Tibial artery (tissue), 4 donors: ENCODE measurements at regions not wholly inside any gene's neighbourhood (a gene's known extent, or its start where the extent isn't known, plus 50 kb on each side); places are given as distances from the start of the nearest gene placed in this dataset.

ENCODE experiments used
- DNase-seq, 2 donors: peaks; one replicate each; pipeline ENCODE4 v3.0.0-alpha.2; 2019
- H3K27ac ChIP-seq, 2 donors: fragments of 200-600 bp; sonication (generic) in 1 of 2; 1 replicate in 1 of 2; 2 replicates in 1 of 2; pipeline ENCODE4 v1.5.1; 2018 to 2019; ENCODE audit warnings: mild to moderate bottlenecking in 1 of 2
- H3K27me3 ChIP-seq, 2 donors: fragments of 200-600 bp; sonication (generic) in 1 of 2; one replicate each; pipeline versions ENCODE4 v1.5.1 to v1.6.0; 2016 to 2019
- H3K36me3 ChIP-seq, 3 donors: fragments of 200-600 bp; sonication (generic) in 2 of 3; one replicate each; pipeline ENCODE4 v1.5.1; 2016 to 2019; ENCODE audit warnings: mild to moderate bottlenecking in 2 of 3
- H3K4me1 ChIP-seq, 4 donors: fragments of 200-600 bp; sonication (generic) in 2 of 4; 1 replicate in 3 of 4; 2 replicates in 1 of 4; pipeline ENCODE4 v1.5.1; 2016 to 2019
- H3K4me3 ChIP-seq, 2 donors: fragments of 200-600 bp; sonication (generic) in 1 of 2; 1 replicate in 1 of 2; 2 replicates in 1 of 2; pipeline ENCODE4 v1.5.1; 2018 to 2019; ENCODE audit warnings: mild to moderate bottlenecking in 2 of 2
- H3K9me3 ChIP-seq, 3 donors: fragments of 200-600 bp; sonication (generic) in 1 of 3; one replicate each; pipeline ENCODE4 v1.5.1; 2016 to 2019
- CTCF ChIP-seq, 2 experiments: fragments of 200-600 bp in 1 of 2; fragments of 450-650 bp in 1 of 2; IDR thresholded peaks; one replicate each; pipeline ENCODE4 v1.5.1; 2017 to 2019; ENCODE audit warnings: antibody characterized with exemption in 2 of 2, mild to moderate bottlenecking in 1 of 2, moderate library complexity in 1 of 2
- intact Hi-C: fragments of 100-400 bp; cut with DNase I; formaldehyde crosslinking; loops from one replicate; pipeline ENCODE4 v1.15.0; 2023; ENCODE audit warnings: low total_unique reads

DNA sequence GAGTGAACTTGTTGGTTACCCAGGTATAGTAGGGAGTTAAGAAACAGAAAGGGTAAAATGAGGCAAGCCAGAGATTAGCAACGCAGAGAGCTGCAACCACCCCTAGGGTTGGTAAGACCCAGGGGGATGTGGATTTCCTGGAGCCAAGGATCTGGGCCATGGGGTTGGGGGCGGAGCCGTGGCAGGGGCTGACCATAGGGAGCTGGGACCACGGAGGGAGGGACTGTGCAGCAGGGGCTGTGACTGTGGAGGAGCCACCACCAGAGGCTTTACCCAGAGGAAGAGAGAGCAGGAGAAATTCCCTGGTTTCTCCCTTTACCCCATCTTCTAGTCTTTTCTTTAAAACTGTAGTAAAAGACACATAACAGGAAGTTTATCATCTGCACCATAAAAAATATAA is 58.6 kb upstream of the BAIAP2L1 start:
- DNase-seq = no peak
- no peak overlapping the region for H3K27ac ChIP-seq
- H3K4me3 ChIP-seq = no peak overlapping the region
- H3K36me3 ChIP-seq = no peaks in the 10 kb centered on the region
- no peak for TF ChIP-seq CTCF (IDR thresholded peaks at IDR 0.05)
- intact Hi-C loops = no loop called here
- peaks cover 0 to 12% of the 10 kb centered on the region in 2 donors for H3K27me3 ChIP-seq
- H3K9me3 ChIP-seq = no peaks in the 10 kb centered on the region
- H3K4me1 ChIP-seq = no peaks in the 10 kb centered on the region

GRCh38 chr7:98458090-98458875 is 57.4 kb upstream of the BAIAP2L1 start:
- no peaks in the 10 kb centered on the region for H3K4me1 ChIP-seq
- no peak for TF ChIP-seq CTCF (IDR thresholded peaks at IDR 0.05)
- no peaks in the 10 kb centered on the region for H3K36me3 ChIP-seq
- H3K27me3 ChIP-seq = peaks cover 0 to 12% of the 10 kb centered on the region in 2 donors
- intact Hi-C loops = no loop called here
- no peak for DNase-seq
- H3K9me3 ChIP-seq = no peaks in the 10 kb centered on the region
- H3K27ac ChIP-seq = no peak overlapping the region
- H3K4me3 ChIP-seq = no peak overlapping the region

DNA sequence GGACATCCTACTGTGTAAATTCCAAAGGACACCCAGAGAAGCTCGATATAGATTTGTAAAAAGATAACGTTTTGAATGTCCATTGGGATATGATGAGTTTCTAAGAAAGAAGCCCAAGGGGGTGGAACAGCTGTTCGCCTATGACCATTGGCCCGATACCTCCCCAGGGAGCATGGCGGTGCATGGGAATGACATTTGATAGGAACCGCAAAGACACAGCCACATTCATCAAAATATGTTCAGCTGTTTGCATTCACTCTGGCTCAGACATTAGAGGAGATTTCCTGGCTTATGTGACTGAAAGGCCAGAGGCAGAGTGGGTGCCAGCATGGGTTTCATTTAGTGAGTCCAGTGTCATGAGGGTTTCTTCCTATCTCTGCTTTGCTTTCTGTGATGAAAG is 56.0 kb upstream of the BAIAP2L1 start:
- intact Hi-C loops = no loop called here
- no peak for TF ChIP-seq CTCF (IDR thresholded peaks at IDR 0.05)
- Histone ChIP-seq H3K36me3 (no peaks in the 10 kb centered on the region), H3K27ac (no peak overlapping the region), H3K9me3 (no peaks in the 10 kb centered on the region), H3K4me1 (no peaks in the 10 kb centered on the region), H3K4me3 (no peak overlapping the region), H3K27me3 (peaks cover 0 to 2% of the 10 kb centered on the region in 2 donors)
- DNase-seq = no peak

GRCh38 chr7:98452791-98453190 is 51.9 kb upstream of the BAIAP2L1 start:
- intact Hi-C loops = no loop called here
- H3K4me3 ChIP-seq = no peak overlapping the region
- H3K4me1 ChIP-seq = no peaks in the 10 kb centered on the region
- no peaks in the 10 kb centered on the region for H3K9me3 ChIP-seq
- H3K27me3 ChIP-seq = peaks cover 0 to 3% of the 10 kb centered on the region in 2 donors
- DNase-seq = no peak
- H3K36me3 ChIP-seq = no peaks in the 10 kb centered on the region
- H3K27ac ChIP-seq = no peak overlapping the region
- no peak for TF ChIP-seq CTCF (IDR thresholded peaks at IDR 0.05)
